Epithelial cell of esophagus (primary cell): ENCODE measurements at regions not wholly inside any gene's neighbourhood (a gene's known extent, or its start where the extent isn't known, plus 50 kb on each side); places are given as distances from the start of the nearest gene placed in this dataset.

Source experiments
- DNase-seq: peaks from one replicate; pipeline ENCODE4 v3.0.0; 2010; ENCODE audit warnings: low read depth
- H3K4me3 ChIP-seq: 2 replicates; pipeline ENCODE4 v1.5.1; 2011; ENCODE audit warnings: mild to moderate bottlenecking, low read length, control low read depth
- CTCF ChIP-seq: IDR thresholded peaks from 2 replicates; pipeline ENCODE4 v1.5.1; 2011; ENCODE audit warnings: low read depth, mild to moderate bottlenecking, low read length, control low read depth, inconsistent platforms; ENCODE audit not compliant: insufficient read depth; ENCODE audit errors: missing control alignments

- TF ChIP-seq CTCF: no peak
- no peak for DNase-seq
- H3K4me3 ChIP-seq: no peak overlapping the region
Observed at GRCh38 chr2:144858211-144858610, 338.3 kb upstream of the ZEB2 start.

GRCh38 chr2:144854596-144854995, 334.7 kb upstream of the ZEB2 start:
- H3K4me3 ChIP-seq: no peak overlapping the region
- no peak for DNase-seq
- TF ChIP-seq CTCF: no peak

DNA sequence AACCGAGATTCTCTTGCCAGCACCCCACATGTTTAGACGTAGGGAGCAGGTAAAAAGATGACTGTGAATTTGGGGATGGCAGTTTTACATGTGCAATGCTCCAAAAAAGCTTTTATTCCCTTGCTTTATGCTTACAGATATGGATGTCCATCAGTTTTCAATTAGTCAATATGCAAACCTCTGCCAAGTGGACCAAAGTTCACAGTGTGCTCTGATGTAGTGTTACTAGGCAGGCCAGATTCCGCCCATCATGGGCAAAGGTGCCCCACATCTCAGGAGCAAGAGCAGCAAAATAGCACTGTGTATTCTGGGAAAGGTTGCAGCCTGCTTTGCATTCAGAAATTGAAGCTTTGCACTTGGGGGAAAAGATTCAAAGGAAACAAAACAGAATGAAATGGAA, 329.7 kb upstream of the ZEB2 start:
- no peak for TF ChIP-seq CTCF
- no peak overlapping the region for H3K4me3 ChIP-seq
- no peak for DNase-seq

- TF ChIP-seq CTCF: no peak
- H3K4me3 ChIP-seq: no peak overlapping the region
- no peak for DNase-seq
Observed at GRCh38 chr2:144848423-144848822, 328.5 kb upstream of the ZEB2 start.

DNA sequence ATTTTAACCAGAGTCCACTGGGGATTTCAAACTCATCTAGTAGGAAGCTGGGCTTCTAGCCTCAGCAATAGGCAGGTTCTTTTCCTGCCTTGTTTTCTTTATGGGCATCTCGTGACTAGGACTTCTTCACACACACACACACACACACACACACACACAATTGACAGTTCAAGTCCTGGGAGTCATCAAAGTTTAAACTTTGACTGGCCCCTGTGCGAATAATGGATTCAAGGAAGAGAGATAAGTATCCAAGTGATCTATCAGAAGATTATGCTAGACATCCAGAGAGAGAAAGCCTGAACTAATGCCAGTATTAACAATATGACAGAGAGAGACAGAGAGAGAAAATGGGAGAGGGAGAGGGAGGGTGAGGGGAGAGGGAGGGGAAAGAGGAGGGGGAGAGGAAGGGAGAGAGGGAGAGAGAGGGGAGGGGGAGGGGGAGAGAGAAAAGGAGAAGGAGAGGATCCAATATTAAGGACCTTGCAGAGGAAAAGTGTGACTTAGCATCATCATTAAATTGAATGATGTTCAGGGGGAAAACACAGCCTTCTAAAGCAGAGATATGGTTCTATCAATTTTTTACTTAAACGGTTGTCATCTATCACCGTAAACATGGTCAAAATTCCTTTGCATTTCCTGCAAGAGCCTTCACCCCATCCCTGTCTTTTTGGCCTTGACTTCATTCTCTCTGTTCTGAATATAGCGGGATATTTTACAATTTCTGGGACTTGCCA, 327.6 kb upstream of the ZEB2 start:
- no peak for DNase-seq
- H3K4me3 ChIP-seq: no peak overlapping the region
- TF ChIP-seq CTCF: no peak

GRCh38 chr2:144836635-144837350, 316.9 kb upstream of the ZEB2 start:
- no peak for DNase-seq
- no peak overlapping the region for H3K4me3 ChIP-seq

More at GRCh38 chr2:144836635-144837350, 316.9 kb upstream of the ZEB2 start:
- no peak for TF ChIP-seq CTCF
